A673 (cell line): ENCODE measurements at regions not wholly inside any gene's neighbourhood (a gene's known extent, or its start where the extent isn't known, plus 50 kb on each side); places are given as distances from the start of the nearest gene placed in this dataset.

Experiments
- BruUV-seq: library from RNA; stranded (reverse); fragments of 400-500 nt; replicated peaks from 2 replicates; lab custom pipeline; 2021; lab: Mats Ljungman, UMichigan
- CTCF ChIA-PET: fragments of 300-600 bp; sonication (Branson Sonifier 250); formaldehyde crosslinking; loops from one replicate; lab custom pipeline; 2022; ENCODE audit warnings: antibody characterized with exemption; lab: Charles Lee
- POLR2A ChIA-PET: fragments of 300-600 bp; sonication (Branson Sonifier 250); formaldehyde crosslinking; loops from one replicate; lab custom pipeline; 2022; ENCODE audit warnings: antibody characterized with exemption; ENCODE audit not compliant: low non-redundant PET; lab: Charles Lee
- DNase-seq: peaks from one replicate; pipeline ENCODE4 v3.0.0-alpha.2; 2015; ENCODE audit warnings: low spot score
- H3K27ac ChIP-seq: fragments of 200-600 bp; sonication (generic); 2 replicates; pipeline ENCODE4 v1.5.1; 2016; ENCODE audit warnings: mixed run types, low read depth, mild to moderate bottlenecking, mixed read lengths, antibody characterized with exemption, low read length; ENCODE audit not compliant: poor library complexity, severe bottlenecking
- H3K27me3 ChIP-seq: fragments of 200-600 bp; sonication (generic); replicated peaks from 2 replicates; pipeline ENCODE4 v1.6.1; 2017; ENCODE audit warnings: mixed run types, low read depth, mild to moderate bottlenecking, mixed read lengths, antibody characterized with exemption, low read length; ENCODE audit not compliant: insufficient read depth, poor library complexity
- H3K36me3 ChIP-seq: fragments of 200-600 bp; sonication (generic); 2 replicates; pipeline ENCODE4 v1.6.1; 2016; ENCODE audit warnings: mixed run types, mild to moderate bottlenecking, mixed read lengths, antibody characterized with exemption, low read length; ENCODE audit not compliant: insufficient read depth, poor library complexity, severe bottlenecking
- H3K4me1 ChIP-seq: fragments of 200-600 bp; sonication (generic); 2 replicates; pipeline ENCODE4 v1.6.1; 2017; ENCODE audit warnings: mixed run types, mild to moderate bottlenecking, mixed read lengths, antibody characterized with exemption, low read length; ENCODE audit not compliant: insufficient read depth, poor library complexity, severe bottlenecking
- H3K4me3 ChIP-seq: fragments of 200-600 bp; sonication (generic); 2 replicates; pipeline ENCODE4 v1.5.1; 2016; ENCODE audit warnings: low read depth, mixed run types, mild to moderate bottlenecking, mixed read lengths, low read length; ENCODE audit not compliant: poor library complexity, severe bottlenecking
- H3K9me3 ChIP-seq: fragments of 200-600 bp; sonication (generic); 2 replicates; pipeline ENCODE4 v1.6.1; 2016; ENCODE audit warnings: mixed run types, low read depth, mild to moderate bottlenecking, mixed read lengths, antibody characterized with exemption, low read length; ENCODE audit not compliant: poor library complexity, severe bottlenecking
- CTCF ChIP-seq: fragments of 300-800, 200-600 bp; sonication (generic); conservative IDR thresholded peaks from 2 replicates; pipeline ENCODE4 v1.5.1; 2017; ENCODE audit warnings: low read depth, mild to moderate bottlenecking, antibody characterized with exemption, low read length, moderate library complexity, mixed read lengths
- EZH2 ChIP-seq: fragments of 200-600 bp; sonication (generic); IDR thresholded peaks from 2 replicates; pipeline ENCODE4 v1.6.1; 2017; ENCODE audit warnings: borderline replicate concordance, low read depth, mild to moderate bottlenecking, mixed read lengths, antibody characterized with exemption, low read length; ENCODE audit not compliant: poor library complexity, severe bottlenecking
- intact Hi-C: fragments of 100-400 bp; cut with micrococcal nuclease; formaldehyde crosslinking; loops from one replicate; pipeline ENCODE4 v1.10.0; 2022; ENCODE audit not compliant: unreplicated experiment

GRCh38 chr15:69939513-69940440 is 157.9 kb downstream of the TLE3 start:
- Histone ChIP-seq H3K4me3 (no peak overlapping the region), H3K36me3 (no peaks in the 10 kb centered on the region), H3K27me3 (peaks cover 8% of the 10 kb centered on the region), H3K9me3 (no peaks in the 10 kb centered on the region), H3K27ac (no peak overlapping the region), H3K4me1 (peaks cover 14% of the 10 kb centered on the region)
- POLR2A ChIA-PET = interaction anchor here (0.6 kb wide), 1 partner anchor 222 kb away, joined by 5 read pairs; no protein-coding TSS in a partner anchor
- BruUV-seq = no TSS peak
- intact Hi-C loops = no loop called here
- TF ChIP-seq EZH2 = no peak
- no peak for TF ChIP-seq CTCF
- DNase-seq = no peak
- CTCF ChIA-PET = no interaction called here

DNA sequence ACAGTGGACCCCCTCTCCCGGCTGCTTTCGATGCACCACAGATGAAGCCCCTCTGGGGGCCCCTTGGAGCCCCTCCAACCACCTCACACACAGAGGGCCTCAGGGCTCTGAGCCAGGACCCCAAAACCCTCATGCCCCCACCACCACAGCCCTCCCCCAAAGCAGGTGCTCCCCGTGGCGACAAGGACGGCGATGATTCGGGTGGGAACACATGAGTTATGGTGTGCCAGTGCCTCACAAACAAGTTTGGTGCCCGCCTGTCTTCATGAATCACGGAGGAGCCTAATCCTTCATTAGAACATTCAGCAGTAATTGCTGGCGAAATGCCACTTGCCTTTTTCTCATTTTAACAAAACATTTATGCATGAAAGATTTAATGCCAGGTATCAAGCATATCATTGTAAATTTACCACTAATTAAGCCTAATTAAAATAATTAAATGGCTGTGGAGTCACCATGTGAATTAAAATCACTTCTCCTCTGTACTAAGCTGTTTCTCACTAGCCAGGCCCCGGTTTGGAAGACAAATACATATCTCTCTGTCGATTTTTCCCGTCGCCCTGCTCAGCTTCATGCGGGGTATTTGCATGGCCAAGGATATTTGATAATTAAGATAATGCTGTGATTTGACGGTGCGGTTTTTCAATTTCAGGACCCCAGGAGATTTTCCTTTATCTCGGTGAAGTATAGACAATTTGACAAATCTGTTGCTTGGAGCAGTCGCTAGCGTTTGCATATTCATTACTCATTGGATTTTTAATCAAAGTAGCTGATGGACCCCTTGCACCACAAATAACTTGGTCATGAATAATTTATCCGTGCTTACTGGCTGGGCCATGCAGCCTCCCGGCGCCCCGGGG is 157.0 kb downstream of the TLE3 start:
- Histone ChIP-seq H3K4me1 (peaks cover 14% of the 10 kb centered on the region), H3K36me3 (no peaks in the 10 kb centered on the region), H3K4me3 (no peak overlapping the region), H3K9me3 (no peaks in the 10 kb centered on the region), H3K27me3 (peaks cover 5% of the 10 kb centered on the region), H3K27ac (no peak overlapping the region)
- no peak for TF ChIP-seq CTCF
- TF ChIP-seq EZH2 = no peak
- no TSS peak for BruUV-seq
- ChIA-PET CTCF (no interaction called here), POLR2A (interaction anchor here (0.6 kb wide), 1 partner anchor 427 kb away, joined by 3 read pairs; no protein-coding TSS in a partner anchor)
- no peak for DNase-seq
- intact Hi-C loops = no loop called here

GRCh38 chr15:69941301-69941605 is 156.5 kb downstream of the TLE3 start:
- H3K4me3 ChIP-seq = no peak overlapping the region
- H3K27me3 ChIP-seq = peaks cover 5% of the 10 kb centered on the region
- H3K27ac ChIP-seq = no peak overlapping the region
- CTCF ChIA-PET = no interaction called here
- TF ChIP-seq CTCF (no peak), EZH2 (no peak)
- no TSS peak for BruUV-seq
- no peaks in the 10 kb centered on the region for H3K36me3 ChIP-seq
- H3K4me1 ChIP-seq = peaks cover 14% of the 10 kb centered on the region
- intact Hi-C loops = no loop called here
- POLR2A ChIA-PET = interaction anchor here (0.6 kb wide), 1 partner anchor 428 kb away, joined by 3 read pairs; no protein-coding TSS in a partner anchor
- DNase-seq = no peak
- H3K9me3 ChIP-seq = no peaks in the 10 kb centered on the region
